IMR-90 (cell line): ENCODE measurements at regions not wholly inside any gene's neighbourhood (a gene's known extent, or its start where the extent isn't known, plus 50 kb on each side); places are given as distances from the start of the nearest gene placed in this dataset.

Experiments used
- CTCF ChIP-seq: conservative IDR thresholded peaks from 2 replicates; pipeline ENCODE4 v1.5.1; 2012; ENCODE audit warnings: mild to moderate bottlenecking, low read depth, low read length, improper control_type of control experiment
- FOS ChIP-seq: fragments of 150-350 bp; IDR thresholded peaks from 2 replicates; pipeline ENCODE4 v1.6.1; 2016; ENCODE audit warnings: low read depth, low read length
- POLR2A ChIP-seq: IDR thresholded peaks from 2 replicates; pipeline ENCODE4 v1.6.1; 2012; ENCODE audit warnings: mild to moderate bottlenecking, low read depth, low read length
- RAD21 ChIP-seq: IDR thresholded peaks from 2 replicates; pipeline ENCODE4 v1.6.1; 2012; ENCODE audit warnings: low read length, improper control_type of control experiment
- RCOR1 ChIP-seq: IDR thresholded peaks from 2 replicates; pipeline ENCODE4 v1.6.1; 2012; ENCODE audit warnings: mild to moderate bottlenecking, low read length, improper control_type of control experiment; ENCODE audit not compliant: insufficient replicate concordance
- RFX5 ChIP-seq: IDR thresholded peaks from 2 replicates; pipeline ENCODE4 v1.8.0; 2012; ENCODE audit warnings: low read depth, mild to moderate bottlenecking, low read length, moderate library complexity
- SMC3 ChIP-seq: fragments of 150-350 bp; IDR thresholded peaks from 2 replicates; pipeline ENCODE4 v1.6.1; 2016; ENCODE audit warnings: low read depth, mild to moderate bottlenecking, antibody characterized with exemption, low read length, moderate library complexity
- USF2 ChIP-seq: fragments of 150-350 bp; IDR thresholded peaks from 2 replicates; pipeline ENCODE4 v1.6.1; 2017; ENCODE audit warnings: mild to moderate bottlenecking, antibody characterized with exemption, low read length, low read depth

- TF ChIP-seq FOS (no peak), RFX5 (no peak), CTCF (no peak), RCOR1 (no peak), SMC3 (no peak), POLR2A (no peak), USF2 (no peak), RAD21 (no peak)
Observed at GRCh38 chr2:885230-886071, 65.2 kb upstream of the SNTG2 start.
